GM10248 (cell line): ENCODE measurements at regions not wholly inside any gene's neighbourhood (a gene's known extent, or its start where the extent isn't known, plus 50 kb on each side); places are given as distances from the start of the nearest gene placed in this dataset.

Experiments
- CTCF ChIA-PET: fragments of 300-600 bp; sonication (Branson Sonifier 250); formaldehyde crosslinking; extraction: SDS; loops from one replicate; lab custom pipeline; 2021; ENCODE audit warnings: antibody characterized with exemption; lab: Yijun Ruan, JAX
- POLR2A ChIA-PET: fragments of 350-650 bp; sonication (Branson Sonifier 250); formaldehyde crosslinking; extraction: SDS; loops from one replicate; lab custom pipeline; 2020; ENCODE audit warnings: antibody characterized with exemption; lab: Yijun Ruan, JAX
- DNase-seq: peaks from one replicate; pipeline ENCODE4 v3.0.0; 2012; ENCODE audit errors: extremely low spot score
- CTCF ChIP-seq: IDR thresholded peaks from 2 replicates; pipeline ENCODE4 v1.5.1; 2012; ENCODE audit warnings: mild to moderate bottlenecking, low read depth; ENCODE audit errors: extremely low read depth, missing control alignments, control extremely low read depth

GRCh38 chr5:20590356-20590755 lies 602.4 kb upstream of the CDH18 start:
- POLR2A ChIA-PET: no interaction called here
- TF ChIP-seq CTCF: no peak
- no peak for DNase-seq
- CTCF ChIA-PET: interaction anchor here (1.3 kb wide), 1 partner anchor 31 kb away, joined by 4 read pairs; no protein-coding TSS in a partner anchor

- POLR2A ChIA-PET: no interaction called here
- no peak for DNase-seq
- no peak for TF ChIP-seq CTCF
- CTCF ChIA-PET: interaction anchor here (1.2 kb wide), 2 partner anchors 15 to 21 kb away, joined by 3 to 5 read pairs; no protein-coding TSS in a partner anchor
These were observed 587.6 kb upstream of the CDH18 start for GRCh38 chr5:20575571-20575970.

GRCh38 chr5:20574576-20574975 lies 586.6 kb upstream of the CDH18 start:
- DNase-seq: no peak
- ChIA-PET CTCF (interaction anchor here (1.2 kb wide), 1 partner anchor 20 kb away, joined by 5 read pairs; no protein-coding TSS in a partner anchor), POLR2A (no interaction called here)
- TF ChIP-seq CTCF: no peak

GRCh38 chr5:20572614-20573013 lies 584.6 kb upstream of the CDH18 start:
- DNase-seq: no peak
- POLR2A ChIA-PET: no interaction called here
- CTCF ChIA-PET: interaction anchor here (1.1 kb wide), 1 partner anchor 37 kb away, joined by 3 read pairs; no protein-coding TSS in a partner anchor
- TF ChIP-seq CTCF: no peak

- TF ChIP-seq CTCF: no peak
- CTCF ChIA-PET: no interaction called here
- no peak for DNase-seq
- POLR2A ChIA-PET: no interaction called here
These were observed 582.5 kb upstream of the CDH18 start for GRCh38 chr5:20570486-20570885.

- CTCF ChIA-PET: no interaction called here
- TF ChIP-seq CTCF: no peak
- no peak for DNase-seq
- POLR2A ChIA-PET: no interaction called here
These were observed 574.5 kb upstream of the CDH18 start for GRCh38 chr5:20562544-20562943.

GRCh38 chr5:20559845-20560244 lies 571.8 kb upstream of the CDH18 start:
- DNase-seq: no peak
- no peak for TF ChIP-seq CTCF
- CTCF ChIA-PET: interaction anchor here (1.4 kb wide), 1 partner anchor 30 kb away, joined by 4 read pairs; no protein-coding TSS in a partner anchor
- POLR2A ChIA-PET: no interaction called here
